ENCODE measurements at regions not wholly inside any gene's neighbourhood (a gene's known extent, or its start where the extent isn't known, plus 50 kb on each side); places are given as distances from the start of the nearest gene placed in this dataset.
"Not testable (repeated sequence)": the region's sequence is repeated elsewhere in the genome, so short reads cannot be mapped to it uniquely, and the experiment has no call there.

- peaks cover 6% of the 10 kb centered on the region for H3K4me1 Mint-ChIP-seq
- H3K27ac Mint-ChIP-seq (ENCODE audit: unreplicated experiment) = no peak overlapping the region
- no peaks in the 10 kb centered on the region for H3K9me3 Mint-ChIP-seq
- TF ChIP-seq CTCF (conservative IDR thresholded peaks at IDR 0.05) = no peak
- H3K4me3 Mint-ChIP-seq = no peak overlapping the region
- DNase-seq (ENCODE audit: low read depth, low spot score) = no peak
- no peaks in the 10 kb centered on the region for H3K36me3 Mint-ChIP-seq (ENCODE audit: low read depth)
- peaks cover 45% of the 10 kb centered on the region for H3K27me3 Mint-ChIP-seq (ENCODE audit: low read depth)
These were observed 130.9 kb upstream of the PODXL start for GRCh38 chr7:131687296-131687695.

- no peak for DNase-seq (ENCODE audit: low read depth, low spot score)
- H3K4me1 Mint-ChIP-seq = peaks cover 1% of the 10 kb centered on the region
- no peak for TF ChIP-seq CTCF (conservative IDR thresholded peaks at IDR 0.05)
- H3K4me3 Mint-ChIP-seq = no peak overlapping the region
- no peaks in the 10 kb centered on the region for H3K36me3 Mint-ChIP-seq (ENCODE audit: low read depth)
- H3K27me3 Mint-ChIP-seq (ENCODE audit: low read depth) = peaks cover 44% of the 10 kb centered on the region
- no peak overlapping the region for H3K27ac Mint-ChIP-seq (ENCODE audit: unreplicated experiment)
- H3K9me3 Mint-ChIP-seq = no peaks in the 10 kb centered on the region
These were observed 130.4 kb upstream of the PODXL start for GRCh38 chr7:131686833-131687232.

- peaks cover 4% of the 10 kb centered on the region for H3K9me3 Mint-ChIP-seq
- TF ChIP-seq CTCF (conservative IDR thresholded peaks at IDR 0.05) = no peak
- peaks cover 44% of the 10 kb centered on the region for H3K27me3 Mint-ChIP-seq (ENCODE audit: low read depth)
- H3K27ac Mint-ChIP-seq (ENCODE audit: unreplicated experiment) = no peak overlapping the region
- H3K4me3 Mint-ChIP-seq = no peak overlapping the region
- peaks cover 4% of the 10 kb centered on the region for H3K36me3 Mint-ChIP-seq (ENCODE audit: low read depth)
- no peak for DNase-seq (ENCODE audit: low read depth, low spot score)
- no peaks in the 10 kb centered on the region for H3K4me1 Mint-ChIP-seq
These were observed 127.2 kb upstream of the PODXL start for GRCh38 chr7:131683536-131684125.

GRCh38 chr7:131681961-131682360 lies 125.5 kb upstream of the PODXL start:
- H3K27ac Mint-ChIP-seq (ENCODE audit: unreplicated experiment) = no peak overlapping the region
- H3K9me3 Mint-ChIP-seq = peaks cover 4% of the 10 kb centered on the region
- H3K36me3 Mint-ChIP-seq (ENCODE audit: low read depth) = peaks cover 4% of the 10 kb centered on the region

GRCh38 chr7:131679071-131679470 lies 122.6 kb upstream of the PODXL start:
- DNase-seq (ENCODE audit: low read depth, low spot score) = not testable (repeated sequence)

More at GRCh38 chr7:131681961-131682360, 125.5 kb upstream of the PODXL start:
- no peaks in the 10 kb centered on the region for H3K4me1 Mint-ChIP-seq
- TF ChIP-seq CTCF (conservative IDR thresholded peaks at IDR 0.05) = no peak
- peaks cover 41% of the 10 kb centered on the region for H3K27me3 Mint-ChIP-seq (ENCODE audit: low read depth)
- DNase-seq (ENCODE audit: low read depth, low spot score) = no peak
- H3K4me3 Mint-ChIP-seq = no peak overlapping the region

GRCh38 chr7:131676850-131677249 lies 120.4 kb upstream of the PODXL start:
- peaks cover 33% of the 10 kb centered on the region for H3K27me3 Mint-ChIP-seq (ENCODE audit: low read depth)
- not testable (repeated sequence) for H3K36me3 Mint-ChIP-seq (ENCODE audit: low read depth); H3K27ac Mint-ChIP-seq (ENCODE audit: unreplicated experiment); DNase-seq (ENCODE audit: low read depth, low spot score); H3K4me1 Mint-ChIP-seq; H3K4me3 Mint-ChIP-seq; H3K9me3 Mint-ChIP-seq

More at GRCh38 chr7:131679071-131679470, 122.6 kb upstream of the PODXL start:
- not testable (repeated sequence) for H3K4me1 Mint-ChIP-seq; H3K4me3 Mint-ChIP-seq; H3K36me3 Mint-ChIP-seq (ENCODE audit: low read depth); H3K9me3 Mint-ChIP-seq; H3K27ac Mint-ChIP-seq (ENCODE audit: unreplicated experiment)
- peaks cover 26% of the 10 kb centered on the region for H3K27me3 Mint-ChIP-seq (ENCODE audit: low read depth)

All from neural crest cell (in vitro differentiated cells).